Astrocyte (in vitro differentiated cells and primary cell): ENCODE measurements at regions not wholly inside any gene's neighbourhood (a gene's known extent, or its start where the extent isn't known, plus 50 kb on each side); places are given as distances from the start of the nearest gene placed in this dataset.
A peak's percentile ranks its signal among the peaks of the same experiment; 100 is the strongest.

Experiments
- DNase-seq: peaks from one replicate; pipeline ENCODE4 v3.0.0-alpha.2; 2010; ENCODE audit warnings: low read depth
- FAIRE-seq: peaks from 2 replicates; lab custom pipeline; 2011; peaks lifted over from hg19 to GRCh38; lab: Jason Lieb, UNC
- H2AFZ ChIP-seq: 2 replicates; pipeline ENCODE4 v1.6.0; 2012; ENCODE audit warnings: low read depth, low read length, inconsistent platforms
- H3K27ac ChIP-seq: 2 replicates; pipeline ENCODE4 v1.5.1; 2011; ENCODE audit warnings: low read depth, low read length, inconsistent platforms
- H3K27me3 ChIP-seq: 2 replicates; pipeline ENCODE4 v1.6.0; 2011; ENCODE audit warnings: low read length, inconsistent platforms; ENCODE audit not compliant: insufficient read depth
- H3K36me3 ChIP-seq: 2 replicates; pipeline ENCODE4 v1.5.1; 2011; ENCODE audit warnings: low read length, inconsistent platforms; ENCODE audit not compliant: insufficient read depth
- H3K4me1 ChIP-seq: 2 replicates; pipeline ENCODE4 v1.5.1; 2011; ENCODE audit warnings: low read length, inconsistent platforms; ENCODE audit not compliant: insufficient read depth
- H3K4me2 ChIP-seq: 2 replicates; pipeline ENCODE4 v1.6.0; 2012; ENCODE audit warnings: low read length, inconsistent platforms
- H3K4me3 ChIP-seq: 2 replicates; pipeline ENCODE4 v1.5.1; 2011; ENCODE audit warnings: low read depth, mild to moderate bottlenecking, low read length, inconsistent platforms; ENCODE audit not compliant: insufficient read depth
- H3K79me2 ChIP-seq: 2 replicates; pipeline ENCODE4 v1.6.0; 2012; ENCODE audit warnings: mild to moderate bottlenecking, low read length, inconsistent platforms; ENCODE audit not compliant: insufficient read depth
- H3K9ac ChIP-seq: 2 replicates; pipeline ENCODE4 v1.6.0; 2012; ENCODE audit warnings: mild to moderate bottlenecking, low read length, inconsistent platforms
- H3K9me3 ChIP-seq: 2 replicates; pipeline ENCODE4 v1.5.1; 2012; ENCODE audit warnings: low read depth, mild to moderate bottlenecking, low read length, inconsistent platforms; ENCODE audit not compliant: insufficient read depth
- H4K20me1 ChIP-seq: 2 replicates; pipeline ENCODE4 v1.6.0; 2012; ENCODE audit warnings: low read length, inconsistent platforms; ENCODE audit not compliant: insufficient read depth
- H3K27ac Mint-ChIP-seq: one replicate; pipeline ENCODE4 v1.8.0; 2021; ENCODE audit warnings: mild to moderate bottlenecking, mixed read lengths; ENCODE audit not compliant: unreplicated experiment
- H3K27me3 Mint-ChIP-seq: one replicate; pipeline ENCODE4 v1.8.0; 2021; ENCODE audit warnings: low read depth, mixed read lengths; ENCODE audit not compliant: unreplicated experiment
- H3K36me3 Mint-ChIP-seq: one replicate; pipeline ENCODE4 v1.8.0; 2021; ENCODE audit warnings: low read depth, mixed read lengths; ENCODE audit not compliant: unreplicated experiment
- H3K4me1 Mint-ChIP-seq: one replicate; pipeline ENCODE4 v1.8.0; 2021; ENCODE audit warnings: low read depth, mixed read lengths; ENCODE audit not compliant: unreplicated experiment
- H3K4me3 Mint-ChIP-seq: one replicate; pipeline ENCODE4 v1.8.0; 2021; ENCODE audit warnings: mild to moderate bottlenecking, moderate library complexity, mixed read lengths; ENCODE audit not compliant: unreplicated experiment
- H3K9me3 Mint-ChIP-seq: one replicate; pipeline ENCODE4 v1.8.0; 2021; ENCODE audit warnings: mild to moderate bottlenecking, mixed read lengths; ENCODE audit not compliant: unreplicated experiment
- EZH2 ChIP-seq: IDR thresholded peaks from 2 replicates; pipeline ENCODE4 v1.6.1; 2012; ENCODE audit warnings: mild to moderate bottlenecking, low read length, inconsistent platforms; ENCODE audit not compliant: insufficient read depth
- TF ChIP-seq, protein P1 (sequence below): IDR thresholded peaks from 2 replicates; pipeline ENCODE4 v1.5.1; 2011; ENCODE audit warnings: low read depth, mild to moderate bottlenecking, inconsistent platforms, low read length, moderate library complexity; ENCODE audit not compliant: insufficient read depth

DNA sequence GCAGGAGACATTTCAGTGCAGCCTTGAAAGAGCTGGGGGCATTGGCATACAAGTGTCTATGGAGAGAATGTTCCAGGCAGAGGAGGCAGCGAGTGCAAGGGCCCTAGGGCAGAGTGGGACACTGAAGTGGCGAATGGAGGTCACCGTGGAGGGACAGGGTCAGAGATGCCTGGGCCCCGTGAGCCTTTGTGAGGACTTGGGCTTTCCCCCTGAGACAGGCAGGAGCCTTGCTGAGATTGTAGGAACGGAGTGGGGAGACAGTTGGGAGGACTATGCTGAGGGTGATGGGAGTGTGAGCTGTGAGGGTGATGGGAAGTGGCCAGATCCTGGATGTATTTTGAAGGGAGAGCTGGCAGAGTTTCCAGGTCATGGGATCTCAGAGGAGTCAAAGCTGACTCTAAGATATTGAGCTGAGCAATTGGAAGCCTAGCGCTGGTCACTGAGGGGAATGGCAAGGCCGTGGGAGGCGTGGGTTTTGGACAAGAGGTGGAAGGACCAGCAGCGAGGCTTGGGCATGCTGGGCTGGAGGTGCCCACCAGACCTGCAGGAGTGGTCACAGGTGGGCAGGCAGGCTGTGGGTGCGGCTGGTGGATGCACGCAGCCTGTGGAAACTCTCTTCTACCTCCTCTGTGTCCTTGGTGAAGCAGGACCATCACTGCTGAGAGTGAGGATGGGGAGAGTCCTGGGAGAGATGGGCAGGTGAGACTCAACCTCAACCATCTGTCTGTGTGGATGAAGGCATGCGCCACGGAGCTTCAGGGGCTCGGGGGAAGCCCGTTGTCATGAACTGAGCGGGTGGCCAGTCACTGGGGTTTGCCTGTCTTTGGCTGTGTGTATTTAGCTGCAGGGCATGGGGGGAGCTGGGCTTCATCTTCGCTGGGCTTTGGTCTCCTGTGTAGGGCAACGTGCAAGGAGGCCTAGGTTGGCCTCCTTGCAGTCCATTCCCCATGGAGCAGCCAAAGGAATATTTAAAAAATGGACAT is 241.2 kb upstream of the HS6ST1 start:
- no peak overlapping the region for H2AFZ ChIP-seq
- TF ChIP-seq, protein P1, sequence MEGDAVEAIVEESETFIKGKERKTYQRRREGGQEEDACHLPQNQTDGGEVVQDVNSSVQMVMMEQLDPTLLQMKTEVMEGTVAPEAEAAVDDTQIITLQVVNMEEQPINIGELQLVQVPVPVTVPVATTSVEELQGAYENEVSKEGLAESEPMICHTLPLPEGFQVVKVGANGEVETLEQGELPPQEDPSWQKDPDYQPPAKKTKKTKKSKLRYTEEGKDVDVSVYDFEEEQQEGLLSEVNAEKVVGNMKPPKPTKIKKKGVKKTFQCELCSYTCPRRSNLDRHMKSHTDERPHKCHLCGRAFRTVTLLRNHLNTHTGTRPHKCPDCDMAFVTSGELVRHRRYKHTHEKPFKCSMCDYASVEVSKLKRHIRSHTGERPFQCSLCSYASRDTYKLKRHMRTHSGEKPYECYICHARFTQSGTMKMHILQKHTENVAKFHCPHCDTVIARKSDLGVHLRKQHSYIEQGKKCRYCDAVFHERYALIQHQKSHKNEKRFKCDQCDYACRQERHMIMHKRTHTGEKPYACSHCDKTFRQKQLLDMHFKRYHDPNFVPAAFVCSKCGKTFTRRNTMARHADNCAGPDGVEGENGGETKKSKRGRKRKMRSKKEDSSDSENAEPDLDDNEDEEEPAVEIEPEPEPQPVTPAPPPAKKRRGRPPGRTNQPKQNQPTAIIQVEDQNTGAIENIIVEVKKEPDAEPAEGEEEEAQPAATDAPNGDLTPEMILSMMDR: no peak
- no peak for TF ChIP-seq EZH2

DNA sequence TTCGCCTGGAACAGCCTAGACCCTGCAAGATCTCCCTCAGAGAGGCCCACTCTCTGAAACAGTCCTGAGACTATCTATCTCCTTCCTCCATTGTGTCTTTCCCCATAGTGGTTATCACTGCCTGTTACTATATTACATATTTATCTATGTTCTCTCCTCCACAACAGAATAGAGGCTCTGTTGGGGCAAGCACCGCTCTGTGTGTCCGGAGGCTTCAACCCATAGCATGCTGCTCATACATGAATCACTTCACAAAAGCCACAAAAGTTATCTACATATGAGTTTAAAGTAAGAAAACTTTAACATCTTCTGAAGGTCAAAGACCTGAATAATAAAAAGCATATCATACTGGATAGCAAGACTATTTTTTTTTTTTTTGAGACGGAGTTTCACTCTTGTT is 242.1 kb upstream of the HS6ST1 start:
- peaks cover 2% of the 10 kb centered on the region for H3K9me3 Mint-ChIP-seq
- H3K27ac ChIP-seq: no peak overlapping the region
- no peak overlapping the region for H3K4me3 Mint-ChIP-seq
- H3K4me3 ChIP-seq: no peak overlapping the region
- peaks cover 15% of the 10 kb centered on the region for H3K27me3 Mint-ChIP-seq
- no peaks in the 10 kb centered on the region for H3K9me3 ChIP-seq
- H2AFZ ChIP-seq: no peak overlapping the region
- H3K4me1 Mint-ChIP-seq: peaks cover 15% of the 10 kb centered on the region
- H3K4me2 ChIP-seq: no peak overlapping the region
- no peak for FAIRE-seq
- DNase-seq: no peak
- no peaks in the 10 kb centered on the region for H3K79me2 ChIP-seq
- H3K9ac ChIP-seq: no peak overlapping the region
- H3K36me3 Mint-ChIP-seq: no peaks in the 10 kb centered on the region
- no peaks in the 10 kb centered on the region for H3K36me3 ChIP-seq
- no peaks in the 10 kb centered on the region for H4K20me1 ChIP-seq
- no peaks in the 10 kb centered on the region for H3K27me3 ChIP-seq
- peaks cover 22% of the 10 kb centered on the region for H3K4me1 ChIP-seq
- H3K27ac Mint-ChIP-seq: peak overlapping the region; percentile 75
- no peak for TF ChIP-seq EZH2
- TF ChIP-seq, protein P1: no peak

More for the DNA sequence above, 241.2 kb upstream of the HS6ST1 start:
- DNase-seq: no peak
- no peaks in the 10 kb centered on the region for H3K36me3 ChIP-seq
- Mint-ChIP-seq H3K9me3 (peaks cover 3% of the 10 kb centered on the region), H3K27me3 (peaks cover 20% of the 10 kb centered on the region), H3K4me3 (no peak overlapping the region), H3K27ac (no peak overlapping the region), H3K36me3 (no peaks in the 10 kb centered on the region), H3K4me1 (peaks cover 15% of the 10 kb centered on the region)
- no peaks in the 10 kb centered on the region for H3K27me3 ChIP-seq
- peaks cover 22% of the 10 kb centered on the region for H3K4me1 ChIP-seq
- H3K4me2 ChIP-seq: no peak overlapping the region
- H3K4me3 ChIP-seq: no peak overlapping the region
- H3K79me2 ChIP-seq: no peaks in the 10 kb centered on the region
- H4K20me1 ChIP-seq: no peaks in the 10 kb centered on the region
- H3K9ac ChIP-seq: no peak overlapping the region
- no peak for FAIRE-seq
- H3K9me3 ChIP-seq: no peaks in the 10 kb centered on the region
- no peak overlapping the region for H3K27ac ChIP-seq
